Activated CD8-positive, alpha-beta memory T cell treated with anti-CD3 and anti-CD28 coated beads, Interleukin-2, amount 50 U/mL, for 48 hours (primary cell): ENCODE measurements at regions not wholly inside any gene's neighbourhood (a gene's known extent, or its start where the extent isn't known, plus 50 kb on each side); places are given as distances from the start of the nearest gene placed in this dataset.
"Not testable (repeated sequence)": the region's sequence is repeated elsewhere in the genome, so short reads cannot be mapped to it uniquely, and the experiment has no call there.

Experiments
- DNase-seq: peaks from one replicate; pipeline ENCODE4 v3.0.0-alpha.2; 2020

DNA sequence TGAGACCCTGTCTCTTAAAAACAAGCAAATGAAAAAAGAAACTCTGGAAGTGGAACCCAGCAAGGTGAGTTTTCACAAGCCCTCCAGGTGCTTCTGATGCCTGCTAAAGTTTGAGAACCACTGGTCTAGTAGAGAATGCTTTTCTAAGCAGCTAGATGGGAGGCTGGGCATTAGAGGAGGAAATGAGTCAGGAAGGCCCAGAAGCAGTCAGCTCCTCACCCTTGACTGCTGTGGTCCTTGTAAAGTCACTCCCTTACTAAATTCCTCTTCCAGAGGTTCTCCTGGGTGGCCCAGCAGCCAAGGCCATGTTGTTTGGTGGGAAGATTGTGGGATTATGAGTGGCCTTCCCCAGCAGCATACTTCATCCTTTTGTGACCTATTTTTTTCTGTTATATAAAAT is 52.0 kb upstream of the FYN start:
- no peak for DNase-seq

DNA sequence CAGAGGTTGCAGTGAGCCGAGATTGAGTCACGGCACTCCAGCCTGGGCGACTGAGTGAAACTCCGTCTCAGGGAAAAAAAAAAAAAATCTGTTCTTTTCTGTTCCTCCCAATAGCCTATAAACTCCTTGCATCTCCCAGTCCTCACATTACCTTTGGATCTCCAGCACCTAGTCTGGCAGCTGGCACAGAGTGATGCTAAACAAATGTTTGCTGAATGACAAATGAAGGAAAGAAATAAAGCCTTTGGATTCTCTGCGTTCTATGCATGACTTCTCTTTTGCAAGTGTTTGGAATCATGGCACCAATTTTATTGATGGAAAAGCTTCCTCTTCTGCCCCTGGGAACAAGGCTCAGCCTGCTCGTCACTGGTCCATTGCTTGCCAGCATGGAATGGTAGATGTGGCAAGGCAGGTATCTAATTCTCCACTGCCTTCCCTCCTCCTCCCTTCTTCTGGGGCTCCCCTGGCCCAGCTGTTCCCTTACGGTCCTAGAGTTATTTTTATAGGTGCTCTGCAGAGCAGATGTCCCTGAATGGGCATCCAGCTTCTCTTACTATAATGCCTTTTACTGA is 53.6 kb upstream of the FYN start:
- no peak for DNase-seq

DNA sequence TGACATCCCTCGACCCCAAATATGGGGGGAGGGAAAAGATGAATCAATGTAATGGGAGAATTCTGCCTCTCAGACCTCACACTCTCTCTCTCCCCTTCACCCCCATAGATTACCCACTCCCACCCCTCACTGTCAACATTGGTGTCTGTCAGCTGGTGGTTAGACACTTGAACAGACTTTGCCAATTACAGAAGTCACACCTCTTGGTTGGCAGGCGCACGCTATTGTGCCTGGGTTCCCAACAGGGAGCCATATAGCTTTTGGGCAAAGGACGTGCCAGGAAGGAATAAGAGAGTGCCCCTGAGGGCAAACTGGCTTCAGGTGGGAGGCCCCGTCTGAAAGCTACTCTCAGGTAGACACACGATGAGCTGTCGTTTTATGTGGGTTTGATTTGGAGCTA is 54.1 kb upstream of the FYN start:
- no peak for DNase-seq

DNA sequence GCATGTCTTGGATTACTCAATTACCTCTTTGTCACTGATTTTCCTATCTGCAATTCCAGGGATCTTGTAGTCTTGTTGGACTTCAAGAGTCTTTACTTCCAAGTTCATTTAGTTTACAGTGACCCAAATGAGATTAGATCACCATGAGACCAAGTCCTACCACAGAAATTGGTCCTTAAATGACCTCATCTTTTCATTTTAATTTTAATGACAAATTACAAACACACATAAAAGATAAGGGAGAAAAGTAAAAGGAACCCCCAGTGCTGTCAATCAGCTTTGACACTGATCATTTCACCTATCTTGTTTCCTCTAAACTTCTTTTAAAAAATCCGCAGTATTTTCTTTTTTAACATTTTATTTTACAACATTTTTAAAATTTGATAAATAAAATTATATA is 54.9 kb upstream of the FYN start:
- no peak for DNase-seq

DNA sequence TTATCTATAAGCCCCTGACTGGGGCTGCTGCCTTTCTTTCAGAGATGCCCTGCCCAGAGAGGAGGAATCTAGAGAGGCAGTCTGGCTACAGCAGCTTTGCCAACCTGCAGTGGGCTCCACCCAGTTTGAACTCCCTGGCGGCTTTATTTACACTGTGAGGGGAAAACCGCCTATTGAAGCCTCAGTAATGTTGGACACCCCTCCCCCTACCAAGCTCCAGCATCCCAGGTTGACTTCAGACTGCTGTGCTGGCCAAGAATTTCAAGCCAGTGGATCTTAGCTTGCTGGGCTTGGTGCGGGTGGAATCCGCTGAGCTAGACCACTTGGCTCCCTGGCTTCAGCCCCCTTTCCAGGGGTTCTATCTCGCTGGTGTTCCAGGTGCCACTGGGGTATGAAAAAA is 61.4 kb upstream of the FYN start:
- not testable (repeated sequence) for DNase-seq

DNA sequence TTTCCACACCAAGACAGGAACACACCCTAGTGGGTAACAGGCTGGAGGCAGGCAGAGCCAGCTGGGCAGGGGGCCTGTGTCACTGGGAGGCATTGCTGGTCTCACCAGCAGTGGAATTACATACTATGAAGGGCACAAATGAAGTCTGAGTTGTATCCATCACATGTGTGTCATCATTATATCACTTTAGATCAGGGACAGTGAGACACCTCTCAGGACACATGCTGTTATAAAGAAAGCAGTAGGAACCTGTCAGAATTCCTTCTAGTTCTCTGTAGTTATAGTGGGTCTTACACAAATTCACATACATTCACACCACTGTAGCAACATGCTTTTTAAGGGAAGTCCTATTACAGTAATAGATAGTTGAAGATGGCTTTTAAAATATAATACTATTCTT is 63.5 kb upstream of the FYN start:
- no peak for DNase-seq

DNA sequence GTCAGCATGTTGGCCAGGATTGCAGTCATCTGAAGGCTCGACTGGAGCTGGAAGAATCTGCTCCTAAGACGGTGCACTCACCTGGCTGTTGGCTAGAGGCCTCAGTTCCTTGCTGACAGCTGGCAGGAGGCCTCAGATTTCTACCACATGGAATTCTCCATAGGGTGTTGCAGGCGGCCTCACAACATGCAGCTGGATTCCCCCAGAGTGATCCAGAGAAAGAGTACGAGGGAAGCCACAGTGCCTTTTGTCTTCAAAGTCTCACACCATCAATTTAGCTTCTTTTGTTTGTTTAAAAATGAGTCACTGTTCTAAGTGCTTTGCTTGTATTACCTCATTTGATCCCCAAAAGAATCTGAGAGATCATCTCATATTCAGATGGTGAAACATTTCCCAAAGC is 65.5 kb upstream of the FYN start:
- DNase-seq: no peak

DNA sequence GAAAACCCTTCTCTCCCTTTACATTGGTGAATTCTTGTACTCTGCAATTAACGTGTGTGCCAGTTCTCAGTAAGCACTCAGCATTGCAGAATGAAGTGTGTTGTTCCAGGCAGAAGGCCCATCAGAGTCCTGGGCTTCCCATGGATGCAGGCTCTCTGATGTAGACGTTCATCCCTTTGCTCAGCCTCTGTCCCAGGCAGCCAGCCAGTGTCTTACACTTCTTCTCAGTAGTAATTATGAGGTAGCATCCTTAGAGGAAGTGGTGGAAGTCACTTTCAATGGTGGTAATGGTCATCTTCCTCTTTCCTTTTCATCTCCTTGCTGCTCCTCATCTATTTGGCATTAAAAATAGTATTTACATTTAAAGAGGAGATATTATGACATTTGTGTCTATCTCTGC is 66.7 kb upstream of the FYN start:
- DNase-seq: no peak

DNA sequence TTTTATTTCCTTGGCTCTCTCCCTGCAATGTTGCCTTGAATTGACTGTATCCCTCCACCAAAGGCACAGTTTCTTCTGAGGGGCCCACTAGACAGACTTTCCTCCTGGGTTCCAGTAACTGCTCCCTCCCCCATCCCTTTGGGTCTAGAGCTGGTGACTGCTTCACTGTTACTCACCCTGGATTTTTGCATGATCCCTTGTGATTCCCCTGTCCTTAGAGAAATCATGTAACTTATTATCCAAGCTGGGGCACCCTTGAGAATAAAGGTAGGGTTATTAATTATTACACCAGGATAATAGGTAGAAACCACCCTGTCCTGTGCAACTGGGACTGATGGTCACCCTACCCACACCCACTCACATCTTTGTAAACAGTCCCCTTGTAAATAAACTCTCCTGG is 67.5 kb upstream of the FYN start:
- no peak for DNase-seq

DNA sequence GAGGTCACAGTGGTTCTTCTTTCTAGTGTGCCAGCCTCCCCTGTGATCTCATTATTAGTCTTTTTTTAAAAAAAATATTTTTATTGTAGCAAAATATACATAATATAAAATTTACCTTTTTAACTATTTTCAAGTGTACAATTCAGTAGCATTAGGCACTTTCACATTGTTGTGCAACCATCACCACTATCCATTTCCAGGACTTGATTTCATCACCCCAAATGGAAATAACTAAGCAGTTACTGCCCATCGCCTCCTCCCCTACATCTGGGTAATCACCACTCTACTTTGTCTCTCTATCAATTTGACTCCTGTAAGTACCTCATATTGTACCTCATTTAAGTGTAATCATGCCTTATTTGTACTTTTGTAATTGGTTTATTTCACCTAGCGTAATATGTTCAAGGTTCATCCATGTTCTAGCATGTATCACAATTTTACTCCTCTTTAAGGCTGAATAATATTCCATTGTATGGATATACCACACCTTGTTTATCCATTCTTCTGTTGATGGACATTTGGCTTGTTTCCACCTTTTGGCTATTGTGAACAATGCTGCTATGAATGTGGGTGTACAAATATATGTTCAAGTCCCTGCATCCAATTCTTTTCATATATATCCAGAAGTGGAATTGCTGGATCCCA is 68.6 kb upstream of the FYN start:
- no peak for DNase-seq

DNA sequence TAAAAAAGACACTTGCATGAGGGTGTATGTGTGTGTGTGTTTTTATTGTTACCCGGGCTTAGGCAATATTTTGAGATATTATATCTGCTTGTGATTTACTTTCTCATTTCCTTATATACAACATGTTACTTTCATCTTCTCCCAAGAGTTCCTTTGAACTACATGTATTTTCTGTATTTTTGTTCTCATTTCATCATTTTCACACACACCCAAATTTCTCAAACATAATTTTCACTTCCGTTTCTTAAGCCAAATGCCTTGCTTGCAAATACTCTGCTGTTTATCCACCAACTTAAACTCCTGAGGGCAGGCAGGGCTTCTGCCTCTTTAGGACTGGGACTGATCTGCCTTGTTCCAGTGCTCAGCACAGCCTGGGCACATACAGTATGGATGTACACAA is 69.3 kb upstream of the FYN start:
- no peak for DNase-seq

DNA sequence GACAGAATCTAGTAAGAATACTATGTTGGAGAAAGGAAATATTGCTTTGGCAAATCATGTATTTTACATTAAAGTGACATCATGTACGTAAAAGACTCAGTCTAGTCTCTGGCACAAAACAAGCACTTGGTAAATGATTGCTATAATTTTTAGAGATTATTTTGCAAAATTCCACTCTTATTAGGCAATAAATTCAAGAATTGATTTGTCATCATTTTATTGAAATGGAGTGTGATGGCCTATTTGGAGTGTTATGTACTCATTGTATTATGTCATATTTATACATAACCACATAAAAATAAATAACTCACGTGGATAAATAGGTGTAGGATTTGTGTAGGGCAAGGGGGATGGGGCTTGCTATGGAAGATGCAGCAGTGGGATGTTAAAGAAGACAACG is 70.0 kb upstream of the FYN start:
- no peak for DNase-seq

DNA sequence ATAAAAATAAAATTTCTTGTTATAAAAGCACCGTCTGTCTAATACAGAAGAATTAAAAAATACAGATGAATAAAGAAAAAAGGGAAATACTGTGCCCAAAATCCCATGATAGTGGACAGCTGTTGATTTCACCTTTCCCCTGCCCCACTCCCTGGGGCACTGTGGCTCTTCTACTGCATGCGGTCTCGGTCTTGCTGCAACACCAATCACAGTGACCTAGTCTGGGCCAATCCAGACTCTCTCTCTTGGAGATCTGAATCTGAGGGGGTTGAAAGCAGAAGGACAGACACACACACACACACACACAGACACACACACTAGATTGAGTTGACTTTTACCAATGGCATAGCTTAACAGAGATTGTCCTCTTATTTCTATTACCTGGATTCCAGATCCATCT is 70.5 kb upstream of the FYN start:
- no peak for DNase-seq

DNA sequence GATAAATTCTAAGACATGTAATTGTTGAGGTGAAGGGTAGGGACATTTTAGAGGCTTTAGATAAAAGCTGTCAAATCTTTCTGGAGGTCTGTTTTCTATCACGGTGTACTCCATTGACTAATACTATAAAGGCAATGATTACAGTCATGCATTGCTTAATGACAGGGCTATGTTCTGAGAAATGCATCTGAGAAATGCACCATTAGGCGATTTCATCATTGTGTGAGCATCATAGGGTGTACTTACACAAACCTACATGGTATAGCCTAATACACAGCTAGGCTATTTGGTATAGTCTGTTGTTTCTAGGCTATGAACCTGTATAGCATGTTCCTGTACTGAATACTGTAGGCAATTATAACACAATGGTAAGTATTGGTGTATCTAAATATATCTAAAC is 71.3 kb upstream of the FYN start:
- no peak for DNase-seq

DNA sequence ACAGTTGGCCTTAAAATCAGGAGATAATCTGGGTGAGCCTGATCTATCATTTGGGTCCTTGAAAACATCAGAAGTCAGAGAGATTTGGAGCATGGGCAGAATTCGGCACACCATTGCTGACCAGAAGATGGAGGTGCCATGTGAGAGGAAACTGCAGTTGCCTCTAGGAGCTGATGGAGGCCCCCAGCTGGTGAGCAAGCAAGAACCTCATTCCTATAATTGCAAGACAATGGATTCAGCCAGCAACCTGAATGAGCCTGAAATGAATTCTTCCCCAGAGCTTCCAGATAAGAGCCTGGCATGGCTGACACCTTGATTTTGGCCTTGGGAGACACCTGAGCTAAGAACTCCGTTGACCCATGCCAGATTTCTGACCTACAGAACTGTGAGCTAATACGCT is 76.3 kb upstream of the FYN start:
- DNase-seq: no peak

DNA sequence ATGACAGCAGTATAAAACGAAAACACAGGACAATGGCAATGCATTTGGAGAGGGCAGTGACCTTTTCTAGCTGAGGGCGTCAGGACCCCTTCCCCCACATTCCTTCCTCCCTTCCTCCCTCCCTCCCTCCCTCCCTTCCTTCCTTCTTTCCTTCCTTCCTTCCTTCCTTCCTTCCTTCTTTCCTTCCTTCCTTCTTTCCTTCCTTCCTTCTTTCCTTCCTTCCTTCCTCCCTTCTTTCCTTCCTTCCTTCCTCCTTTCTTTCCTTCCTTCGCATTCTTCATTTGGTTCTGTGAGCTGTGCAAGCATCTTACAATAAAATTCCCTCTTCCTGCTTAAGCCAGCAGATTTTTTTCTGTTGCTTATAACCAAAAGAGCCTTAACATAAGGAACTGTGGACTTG is 76.7 kb upstream of the FYN start:
- DNase-seq: not testable (repeated sequence)

DNA sequence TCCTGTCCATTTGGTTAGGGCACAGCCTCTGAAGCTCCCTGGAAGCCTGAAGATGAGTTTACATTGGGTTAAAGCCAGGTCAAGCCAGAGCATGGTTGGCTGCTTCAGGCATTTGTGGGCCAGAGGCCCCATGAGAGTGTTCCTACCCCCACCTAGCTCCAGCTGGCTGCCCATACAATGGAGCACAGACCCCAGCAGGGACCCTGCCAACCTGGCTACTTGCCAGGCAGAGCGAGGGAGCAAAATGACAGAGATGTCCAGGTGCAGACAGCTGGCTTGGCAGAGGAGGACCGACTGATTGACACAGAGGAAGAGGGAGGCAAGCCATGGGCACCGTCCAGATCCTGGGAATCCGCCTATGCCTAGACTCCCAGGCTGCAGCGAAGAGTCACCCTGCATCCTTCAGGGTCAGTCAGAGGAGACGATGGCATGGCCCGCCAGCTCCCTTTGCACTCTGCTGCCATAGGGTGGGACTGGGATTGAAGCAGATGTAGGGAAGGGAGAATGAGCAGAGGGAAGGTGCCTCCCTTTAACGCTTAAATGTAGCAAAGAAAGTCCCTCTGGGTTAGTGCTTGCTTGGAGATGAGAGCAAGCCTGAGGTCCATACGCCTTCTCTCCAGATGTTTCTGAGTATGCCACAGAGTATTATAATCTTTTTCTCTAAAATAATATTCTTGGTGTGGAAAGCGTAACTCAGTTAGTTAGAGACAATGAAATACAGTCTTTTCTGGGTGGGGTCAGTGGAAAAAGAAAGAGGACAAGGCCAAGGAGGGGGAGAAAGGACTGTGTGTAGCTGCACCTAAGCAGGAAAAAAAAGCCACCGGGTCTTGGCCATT is 77.6 kb upstream of the FYN start:
- DNase-seq: no peak

DNA sequence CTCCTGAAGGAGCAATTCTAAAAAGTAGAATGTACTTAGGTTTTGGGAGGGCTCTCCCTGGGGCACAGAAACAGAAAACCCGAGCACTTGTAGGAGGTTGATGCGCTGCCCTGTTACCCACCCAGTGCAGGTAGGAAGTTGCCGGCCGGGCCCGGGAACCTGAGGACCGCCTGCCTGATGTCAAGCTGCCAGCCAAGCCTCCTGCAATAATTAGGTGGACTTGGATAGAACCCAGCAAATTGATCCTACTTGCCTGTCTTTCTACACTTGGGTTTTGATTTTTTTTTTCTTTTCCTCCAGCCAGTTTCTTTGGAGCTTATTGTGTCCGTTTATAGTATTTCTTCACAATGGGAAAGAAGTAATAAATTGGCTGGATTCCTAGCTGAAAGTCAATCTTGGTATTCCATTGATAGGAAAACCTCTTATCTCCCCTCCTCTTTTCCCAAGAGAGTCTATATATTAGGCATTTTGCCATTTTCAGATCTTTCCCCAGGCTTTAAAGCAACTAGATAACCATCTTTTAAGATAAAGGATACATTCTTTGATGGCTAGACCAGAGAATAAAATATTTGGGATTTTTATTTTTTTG is 78.3 kb upstream of the FYN start:
- no peak for DNase-seq

DNA sequence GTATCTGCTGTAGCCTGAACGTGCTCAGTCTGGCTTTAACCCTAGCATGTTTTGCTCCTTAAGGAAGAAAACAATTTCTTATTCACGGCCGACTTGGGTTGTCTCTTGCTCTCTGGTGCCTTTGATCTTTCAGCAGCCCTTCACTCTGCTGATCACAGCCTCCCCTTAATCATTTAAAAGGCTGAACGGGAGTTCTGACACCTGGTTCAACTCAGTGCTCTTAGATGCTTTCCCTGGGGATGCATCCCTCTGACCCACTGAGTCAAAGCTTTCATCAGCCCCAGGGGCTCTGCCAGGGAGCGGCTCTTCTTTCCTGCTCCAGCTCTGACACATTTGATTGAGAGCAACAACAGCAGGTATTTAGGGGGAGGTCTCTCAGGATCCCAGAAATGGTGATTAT is 79.0 kb upstream of the FYN start:
- no peak for DNase-seq

DNA sequence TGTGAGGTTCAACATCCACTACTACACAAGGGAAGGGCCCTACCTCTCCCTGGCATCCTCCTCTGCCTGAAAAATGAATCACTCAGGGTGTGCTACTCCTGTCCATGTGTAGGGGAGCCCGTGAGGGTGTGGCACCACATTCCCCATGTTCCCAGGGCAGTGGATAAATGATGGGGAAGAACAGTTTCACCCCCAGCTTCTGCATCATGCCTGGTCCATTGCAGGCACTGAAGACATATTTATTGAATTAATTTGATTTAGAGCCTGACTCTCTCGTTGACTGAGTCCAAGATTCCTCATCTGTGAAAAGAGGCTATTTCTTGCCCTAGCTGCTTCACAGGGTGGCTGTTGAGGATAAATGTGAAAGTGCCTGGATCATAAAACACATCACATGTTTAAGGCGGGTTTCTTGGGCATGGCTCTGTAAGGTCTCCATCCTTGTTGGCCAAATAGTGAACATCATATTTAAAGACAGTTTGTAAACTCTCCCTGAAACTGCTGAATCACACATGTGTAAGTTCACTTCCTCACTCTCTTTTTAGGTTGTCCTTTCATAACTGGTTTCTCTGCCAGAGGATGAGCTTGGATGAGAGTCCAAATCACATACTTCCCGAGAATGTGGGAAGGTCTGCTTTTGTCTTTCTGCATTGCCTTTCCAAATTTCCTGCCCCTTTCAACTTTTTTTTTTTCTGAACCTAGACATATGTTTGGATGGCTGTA is 79.7 kb upstream of the FYN start:
- DNase-seq: no peak

DNA sequence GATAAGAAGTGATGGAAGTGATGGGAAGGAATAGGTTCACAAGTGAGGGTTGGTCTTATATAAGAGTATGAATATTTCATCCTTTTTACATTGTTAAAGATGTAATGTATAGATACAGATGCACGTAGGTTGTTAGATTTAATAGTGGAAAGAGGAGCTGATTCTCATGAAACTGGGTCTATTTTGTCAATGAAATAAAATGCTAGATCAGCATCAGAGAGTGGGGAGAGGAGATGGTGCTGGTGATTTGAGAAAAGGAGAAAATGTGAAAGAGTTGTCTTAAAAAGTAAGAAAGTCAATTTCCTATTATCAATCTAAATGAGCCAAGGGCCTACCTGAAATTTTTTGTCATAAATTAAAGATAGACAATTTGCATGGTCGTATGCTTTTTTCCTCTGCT is 82.8 kb upstream of the FYN start:
- no peak for DNase-seq

DNA sequence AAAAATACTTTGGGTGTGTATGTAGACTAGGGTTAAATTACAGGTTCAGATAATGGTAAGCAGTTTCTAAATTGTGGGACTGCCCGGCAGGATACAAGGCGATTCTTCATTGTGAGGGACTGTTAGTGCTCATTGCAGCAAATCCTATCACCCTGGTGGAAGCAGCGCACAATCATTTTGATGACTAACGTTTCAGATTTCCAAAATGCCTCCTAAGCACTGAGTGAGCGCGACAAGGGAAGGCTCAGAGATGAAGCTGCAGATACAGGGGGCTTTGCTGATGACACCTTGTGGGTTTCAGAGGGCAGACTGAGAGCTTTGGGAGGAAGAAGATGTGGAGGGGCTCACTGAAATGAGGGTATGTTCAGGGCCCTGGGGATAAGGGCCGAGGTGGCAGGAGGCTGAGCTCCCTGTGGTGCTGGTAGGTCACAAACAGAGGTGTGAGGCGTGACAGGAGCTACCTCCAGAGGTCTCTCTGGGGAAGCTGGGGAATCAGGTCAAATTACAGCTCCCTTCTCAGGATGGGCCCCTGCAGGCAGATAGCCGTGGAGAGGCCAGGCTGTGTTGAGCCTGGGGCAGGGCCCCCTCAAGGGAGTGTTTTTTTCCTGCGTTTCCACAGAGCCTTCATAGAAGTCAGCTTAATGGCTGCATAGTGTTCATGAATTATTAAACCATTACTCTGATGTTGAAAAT is 84.5 kb upstream of the FYN start:
- DNase-seq: no peak

DNA sequence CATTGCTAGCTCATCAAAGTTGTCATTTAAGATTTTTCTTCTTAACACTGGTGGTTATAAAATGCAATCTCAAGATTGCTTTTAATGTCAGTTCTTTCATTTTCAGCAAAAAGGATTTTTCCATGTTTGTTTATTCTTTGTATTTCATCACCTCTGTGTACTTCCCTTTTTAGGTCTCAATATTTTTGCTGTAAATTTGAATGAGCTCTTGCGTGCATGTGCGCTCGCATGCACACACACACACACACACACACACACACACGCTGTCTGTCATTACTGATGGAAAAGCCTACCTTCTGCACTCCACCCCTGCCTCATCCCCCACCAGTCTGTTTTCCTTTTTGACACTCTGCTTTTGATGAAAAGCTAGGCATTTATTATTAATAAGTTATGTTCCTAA is 85.3 kb upstream of the FYN start:
- DNase-seq: no peak
